ENCODE measurements at regions not wholly inside any gene's neighbourhood (a gene's known extent, or its start where the extent isn't known, plus 50 kb on each side); places are given as distances from the start of the nearest gene placed in this dataset.

DNA sequence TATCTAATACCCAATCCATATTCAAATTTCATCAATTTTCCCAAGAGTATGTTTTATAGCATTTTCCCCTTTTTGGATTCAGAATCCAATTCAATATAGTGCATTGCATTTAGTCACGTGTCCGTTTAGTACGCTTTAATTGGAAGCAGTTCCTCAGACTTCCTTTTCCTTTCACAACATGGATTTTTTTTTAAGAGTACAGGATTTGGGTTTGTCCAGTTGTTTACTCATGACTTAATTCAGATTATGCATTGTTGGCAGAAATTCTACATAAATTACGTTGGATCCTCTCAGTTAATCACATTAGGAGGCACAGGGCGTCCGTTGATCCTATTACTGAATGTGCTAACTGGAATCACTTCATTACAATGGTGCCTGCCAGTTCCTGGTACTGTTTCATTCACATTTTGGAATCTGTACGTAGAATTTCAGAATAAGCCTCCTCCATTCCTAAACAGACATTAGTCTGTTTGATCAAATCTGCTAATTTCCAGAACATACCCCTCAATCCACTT is 70.0 kb upstream of the ATIC start:
- no peak for TF ChIP-seq POLR2A (IDR thresholded peaks at IDR 0.05)
- TF ChIP-seq, protein P1, sequence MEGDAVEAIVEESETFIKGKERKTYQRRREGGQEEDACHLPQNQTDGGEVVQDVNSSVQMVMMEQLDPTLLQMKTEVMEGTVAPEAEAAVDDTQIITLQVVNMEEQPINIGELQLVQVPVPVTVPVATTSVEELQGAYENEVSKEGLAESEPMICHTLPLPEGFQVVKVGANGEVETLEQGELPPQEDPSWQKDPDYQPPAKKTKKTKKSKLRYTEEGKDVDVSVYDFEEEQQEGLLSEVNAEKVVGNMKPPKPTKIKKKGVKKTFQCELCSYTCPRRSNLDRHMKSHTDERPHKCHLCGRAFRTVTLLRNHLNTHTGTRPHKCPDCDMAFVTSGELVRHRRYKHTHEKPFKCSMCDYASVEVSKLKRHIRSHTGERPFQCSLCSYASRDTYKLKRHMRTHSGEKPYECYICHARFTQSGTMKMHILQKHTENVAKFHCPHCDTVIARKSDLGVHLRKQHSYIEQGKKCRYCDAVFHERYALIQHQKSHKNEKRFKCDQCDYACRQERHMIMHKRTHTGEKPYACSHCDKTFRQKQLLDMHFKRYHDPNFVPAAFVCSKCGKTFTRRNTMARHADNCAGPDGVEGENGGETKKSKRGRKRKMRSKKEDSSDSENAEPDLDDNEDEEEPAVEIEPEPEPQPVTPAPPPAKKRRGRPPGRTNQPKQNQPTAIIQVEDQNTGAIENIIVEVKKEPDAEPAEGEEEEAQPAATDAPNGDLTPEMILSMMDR (IDR thresholded peaks at IDR 0.05) = no peak
